ENCODE measurements at regions not wholly inside any gene's neighbourhood (a gene's known extent, or its start where the extent isn't known, plus 50 kb on each side); places are given as distances from the start of the nearest gene placed in this dataset.
"Not testable (repeated sequence)": the region's sequence is repeated elsewhere in the genome, so short reads cannot be mapped to it uniquely, and the experiment has no call there.

GRCh38 chr1:120614931-120615639 lies 108.7 kb upstream of the NBPF26 start:
- DNase-seq (ENCODE audit: low read depth, low spot score) = not testable (repeated sequence)

- DNase-seq (ENCODE audit: low read depth, low spot score) = not testable (repeated sequence)
Measured at GRCh38 chr1:120617493-120617892, 106.3 kb upstream of the NBPF26 start.

- DNase-seq (ENCODE audit: low read depth, low spot score) = not testable (repeated sequence)
Measured at GRCh38 chr1:120619867-120620692, 103.7 kb upstream of the NBPF26 start.

- not testable (repeated sequence) for DNase-seq (ENCODE audit: low read depth, low spot score)
Measured at GRCh38 chr1:120620693-120620969, 103.1 kb upstream of the NBPF26 start.

- DNase-seq (ENCODE audit: low read depth, low spot score) = not testable (repeated sequence)
Measured at GRCh38 chr1:120621278-120621677, 102.5 kb upstream of the NBPF26 start.

GRCh38 chr1:120623539-120623938 lies 100.2 kb upstream of the NBPF26 start:
- DNase-seq (ENCODE audit: low read depth, low spot score) = not testable (repeated sequence)

GRCh38 chr1:120624565-120625064 lies 99.1 kb upstream of the NBPF26 start:
- not testable (repeated sequence) for DNase-seq (ENCODE audit: low read depth, low spot score)

GRCh38 chr1:120629832-120630455 lies 93.8 kb upstream of the NBPF26 start:
- not testable (repeated sequence) for DNase-seq (ENCODE audit: low read depth, low spot score)

- not testable (repeated sequence) for DNase-seq (ENCODE audit: low read depth, low spot score)
Measured at GRCh38 chr1:120634816-120635806, 88.6 kb upstream of the NBPF26 start.

- not testable (repeated sequence) for DNase-seq (ENCODE audit: low read depth, low spot score)
Measured at GRCh38 chr1:120640261-120641013, 83.3 kb upstream of the NBPF26 start.

- DNase-seq (ENCODE audit: low read depth, low spot score) = not testable (repeated sequence)
Measured at GRCh38 chr1:120641014-120641302, 82.8 kb upstream of the NBPF26 start.

- not testable (repeated sequence) for DNase-seq (ENCODE audit: low read depth, low spot score)
Measured at GRCh38 chr1:120647182-120647581, 76.6 kb upstream of the NBPF26 start.

- DNase-seq (ENCODE audit: low read depth, low spot score) = not testable (repeated sequence)
Measured at GRCh38 chr1:120648915-120649623, 74.7 kb upstream of the NBPF26 start.

- not testable (repeated sequence) for DNase-seq (ENCODE audit: low read depth, low spot score)
Measured at GRCh38 chr1:120649730-120650129, 74.0 kb upstream of the NBPF26 start.

GRCh38 chr1:120654114-120654513 lies 69.6 kb upstream of the NBPF26 start:
- not testable (repeated sequence) for DNase-seq (ENCODE audit: low read depth, low spot score)

GRCh38 chr1:120655394-120655793 lies 68.4 kb upstream of the NBPF26 start:
- DNase-seq (ENCODE audit: low read depth, low spot score) = not testable (repeated sequence)

GRCh38 chr1:120656116-120656515 lies 67.6 kb upstream of the NBPF26 start:
- not testable (repeated sequence) for DNase-seq (ENCODE audit: low read depth, low spot score)

GRCh38 chr1:120657804-120658203 lies 65.9 kb upstream of the NBPF26 start:
- not testable (repeated sequence) for DNase-seq (ENCODE audit: low read depth, low spot score)

- DNase-seq (ENCODE audit: low read depth, low spot score) = not testable (repeated sequence)
Measured at GRCh38 chr1:120658622-120659021, 65.1 kb upstream of the NBPF26 start.

GRCh38 chr1:120659133-120659532 lies 64.6 kb upstream of the NBPF26 start:
- not testable (repeated sequence) for DNase-seq (ENCODE audit: low read depth, low spot score)
